GM13977 (cell line): ENCODE measurements at regions not wholly inside any gene's neighbourhood (a gene's known extent, or its start where the extent isn't known, plus 50 kb on each side); places are given as distances from the start of the nearest gene placed in this dataset.
"Not testable (repeated sequence)": the region's sequence is repeated elsewhere in the genome, so short reads cannot be mapped to it uniquely, and the experiment has no call there.

Source experiments
- DNase-seq: peaks from one replicate; pipeline ENCODE4 v3.0.0; 2012; ENCODE audit warnings: low spot score
- in situ Hi-C: fragments of 300-500 bp; cut with MboI; formaldehyde crosslinking; loops from one replicate; pipeline ENCODE4 v1.12.0; 2022; ENCODE audit warnings: low sequenced_read_pairs, low pct_unique_long_range_greater_than_20kb, mixed read lengths, inconsistent platforms; ENCODE audit not compliant: unreplicated experiment
- TF ChIP-seq, protein P1 (sequence below): IDR thresholded peaks from 2 replicates; pipeline ENCODE4 v1.5.1; 2012; ENCODE audit warnings: mild to moderate bottlenecking, control low read depth; ENCODE audit not compliant: insufficient read depth; ENCODE audit errors: extremely low read depth, missing control alignments

DNA sequence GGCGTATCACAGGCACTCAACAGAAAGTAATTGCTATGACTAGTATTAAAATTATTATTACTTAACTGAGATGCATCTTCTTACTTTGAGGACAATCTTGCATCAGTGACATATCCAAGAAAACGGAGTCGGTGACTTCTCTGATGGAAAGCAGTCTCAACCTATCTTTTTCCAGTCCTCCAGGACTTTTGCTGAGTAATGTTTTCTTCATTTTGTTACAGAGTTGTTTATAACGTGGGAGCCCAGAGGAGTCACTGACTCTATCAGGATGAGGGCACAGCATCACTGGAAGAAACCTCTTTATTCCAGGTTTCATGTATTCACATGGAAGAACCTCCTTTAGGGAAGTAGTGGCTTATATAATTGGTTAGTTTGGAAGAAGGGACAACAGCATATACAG is 51.5 kb upstream of the MELK start:
- TF ChIP-seq, protein P1, sequence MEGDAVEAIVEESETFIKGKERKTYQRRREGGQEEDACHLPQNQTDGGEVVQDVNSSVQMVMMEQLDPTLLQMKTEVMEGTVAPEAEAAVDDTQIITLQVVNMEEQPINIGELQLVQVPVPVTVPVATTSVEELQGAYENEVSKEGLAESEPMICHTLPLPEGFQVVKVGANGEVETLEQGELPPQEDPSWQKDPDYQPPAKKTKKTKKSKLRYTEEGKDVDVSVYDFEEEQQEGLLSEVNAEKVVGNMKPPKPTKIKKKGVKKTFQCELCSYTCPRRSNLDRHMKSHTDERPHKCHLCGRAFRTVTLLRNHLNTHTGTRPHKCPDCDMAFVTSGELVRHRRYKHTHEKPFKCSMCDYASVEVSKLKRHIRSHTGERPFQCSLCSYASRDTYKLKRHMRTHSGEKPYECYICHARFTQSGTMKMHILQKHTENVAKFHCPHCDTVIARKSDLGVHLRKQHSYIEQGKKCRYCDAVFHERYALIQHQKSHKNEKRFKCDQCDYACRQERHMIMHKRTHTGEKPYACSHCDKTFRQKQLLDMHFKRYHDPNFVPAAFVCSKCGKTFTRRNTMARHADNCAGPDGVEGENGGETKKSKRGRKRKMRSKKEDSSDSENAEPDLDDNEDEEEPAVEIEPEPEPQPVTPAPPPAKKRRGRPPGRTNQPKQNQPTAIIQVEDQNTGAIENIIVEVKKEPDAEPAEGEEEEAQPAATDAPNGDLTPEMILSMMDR = no peak
- in situ Hi-C loops = no loop called here
- DNase-seq = no peak

DNA sequence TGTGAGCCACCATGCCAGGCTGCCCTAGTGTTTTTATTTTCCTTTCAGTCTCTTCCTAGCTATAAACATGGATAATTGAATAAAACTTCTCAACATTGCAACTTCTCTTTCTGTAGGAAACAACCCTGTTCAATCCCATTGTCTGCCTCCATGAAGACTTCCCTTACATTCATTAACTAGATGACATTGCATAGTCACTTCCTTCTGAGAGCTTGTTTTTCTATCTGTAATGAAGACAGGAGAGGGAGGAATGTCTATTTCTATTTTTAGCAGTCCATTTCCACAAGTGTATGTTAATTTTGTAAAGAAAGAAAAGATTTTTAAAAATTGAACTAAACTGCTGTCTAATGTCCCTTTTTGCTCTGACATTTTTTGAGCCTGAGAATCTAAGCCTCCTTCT is 55.6 kb upstream of the MELK start:
- in situ Hi-C loops = no loop called here
- DNase-seq = no peak
- TF ChIP-seq, protein P1 = no peak

DNA sequence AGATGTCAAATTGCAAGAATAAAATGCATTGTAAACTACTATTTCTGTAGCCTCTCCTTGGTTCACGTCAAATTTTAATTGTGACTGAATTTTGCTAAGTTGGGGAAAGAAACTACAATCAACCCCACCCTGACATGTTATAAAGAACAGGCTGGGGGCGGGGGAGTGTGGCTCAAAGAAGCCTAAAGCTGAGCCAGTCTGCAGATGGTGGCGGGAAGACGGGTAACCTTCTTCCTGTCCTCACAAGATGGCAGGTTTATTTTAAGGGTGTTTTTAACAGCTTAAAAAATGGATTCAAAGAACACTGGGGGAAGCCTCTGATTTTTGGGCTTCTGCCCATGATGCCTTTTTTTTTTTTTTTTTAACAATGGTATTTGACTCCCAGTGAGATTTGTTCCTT is 68.5 kb upstream of the MELK start:
- TF ChIP-seq, protein P1 = no peak
- DNase-seq = no peak
- in situ Hi-C loops = no loop called here

DNA sequence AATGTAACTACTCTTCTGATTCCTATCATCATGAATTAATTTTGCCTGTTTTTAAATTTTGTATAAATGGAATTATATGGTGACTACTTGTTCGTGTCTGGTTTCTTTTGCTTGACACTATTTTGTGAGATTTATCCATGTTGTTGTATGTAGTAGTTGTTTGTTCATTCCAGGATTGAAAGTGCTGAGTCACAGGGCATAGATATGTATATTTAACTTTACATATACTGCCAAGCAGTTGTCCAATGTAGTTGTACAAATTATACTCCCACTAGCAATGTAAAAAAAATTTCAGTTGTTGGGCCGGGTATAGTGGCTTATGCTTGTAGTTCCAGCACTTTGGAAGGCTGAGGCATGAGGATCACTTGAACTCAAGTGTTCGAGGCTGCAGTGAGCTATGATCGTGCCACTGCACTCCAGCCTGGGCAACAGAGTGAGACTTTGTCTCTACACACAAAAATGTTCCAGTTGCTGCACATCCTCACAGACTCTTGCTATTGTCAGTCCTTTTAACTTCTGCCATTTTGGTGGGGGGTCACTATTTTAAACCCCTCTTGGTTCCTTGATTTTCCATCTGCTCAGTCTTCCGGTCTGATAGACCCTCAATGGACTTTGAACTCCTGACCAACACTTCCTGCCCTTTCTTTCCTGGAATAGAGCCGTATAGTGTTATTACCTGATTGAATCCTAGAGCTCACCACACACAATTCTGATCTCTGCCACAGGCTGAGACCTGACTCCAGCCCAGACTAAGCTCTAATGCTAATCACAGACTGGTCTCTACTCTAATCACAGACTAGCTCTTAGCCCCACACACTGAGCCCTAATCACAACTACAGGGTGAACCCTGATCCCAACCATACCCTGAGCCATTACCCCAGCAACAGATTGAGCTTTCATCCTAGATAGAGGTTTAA is 69.3 kb upstream of the MELK start:
- TF ChIP-seq, protein P1 = no peak
- no peak for DNase-seq
- in situ Hi-C loops = no loop called here

DNA sequence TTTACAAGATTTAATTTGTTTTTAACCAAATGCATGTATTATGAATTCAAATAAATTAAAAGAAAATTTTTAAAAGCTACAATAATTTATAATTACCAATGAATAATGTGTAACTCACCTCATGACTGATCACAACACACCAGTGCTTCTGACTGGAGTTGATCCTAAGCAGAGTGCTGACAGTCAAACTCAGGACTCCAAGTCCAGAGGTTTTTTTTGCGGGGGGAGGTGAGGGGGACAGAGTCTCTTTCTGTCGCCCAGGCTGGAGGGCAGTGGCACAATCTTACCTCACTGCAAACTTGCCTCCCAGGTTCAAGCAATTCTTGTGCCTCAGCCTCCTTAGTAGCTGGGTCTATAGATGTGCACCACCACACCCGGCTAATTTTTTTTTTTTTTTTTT is 71.0 kb upstream of the MELK start:
- in situ Hi-C loops = no loop called here
- no peak for DNase-seq
- TF ChIP-seq, protein P1 = no peak

DNA sequence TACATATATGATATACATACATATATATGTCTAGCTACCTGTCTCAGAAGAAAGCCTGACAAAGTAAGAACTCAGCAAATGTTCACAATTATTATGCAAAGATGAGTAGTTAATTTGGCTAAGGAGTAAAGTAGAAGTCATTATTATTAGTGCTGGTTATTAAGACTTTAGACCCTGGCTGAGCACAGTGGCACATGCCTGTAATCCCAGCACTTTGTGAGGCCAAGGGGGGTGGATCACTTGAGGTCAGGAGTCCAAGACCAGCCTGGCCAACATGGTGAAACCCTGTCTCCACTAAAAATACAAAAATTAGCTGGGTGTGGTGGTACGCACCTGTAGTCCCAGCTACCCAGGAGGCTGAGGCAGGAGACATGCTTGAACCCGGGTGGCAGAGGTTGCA is 71.8 kb upstream of the MELK start:
- DNase-seq, in situ Hi-C loops: not testable (repeated sequence)

DNA sequence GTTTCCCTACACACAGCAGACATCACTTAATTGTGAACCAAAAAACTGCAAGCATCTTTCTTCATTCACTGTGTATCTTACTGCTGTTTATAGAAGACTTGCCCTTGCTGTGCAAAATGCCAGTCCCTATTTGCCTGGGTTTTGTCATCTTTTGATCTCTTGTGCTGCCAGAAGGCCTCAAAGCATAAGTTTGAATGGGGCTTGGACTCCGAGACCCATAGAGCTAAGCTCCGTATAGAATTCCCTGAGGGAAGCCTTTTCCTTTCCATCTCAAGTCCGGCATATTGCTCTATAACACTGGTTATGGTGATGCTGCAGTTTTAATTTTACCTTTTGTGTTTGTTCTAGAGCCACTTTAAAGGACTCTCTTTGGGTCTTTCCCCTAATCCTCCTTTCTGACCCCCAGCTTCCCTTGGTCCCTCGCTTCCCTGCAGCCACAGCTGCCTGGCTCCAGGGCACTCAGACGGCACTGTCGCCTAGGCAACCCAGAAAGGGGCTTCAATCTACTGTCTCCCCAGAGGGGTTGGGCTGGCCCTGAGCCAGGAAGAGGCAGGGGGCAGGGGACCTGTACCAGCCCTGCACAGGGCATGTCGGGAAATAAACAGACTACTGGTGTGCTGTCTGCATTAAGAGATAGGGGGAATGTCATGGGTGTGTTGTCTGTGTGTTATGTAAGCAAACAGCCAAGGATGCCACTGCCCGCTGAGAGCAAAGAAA is 73.4 kb upstream of the MELK start:
- TF ChIP-seq, protein P1 = no peak
- in situ Hi-C loops = no loop called here
- no peak for DNase-seq

DNA sequence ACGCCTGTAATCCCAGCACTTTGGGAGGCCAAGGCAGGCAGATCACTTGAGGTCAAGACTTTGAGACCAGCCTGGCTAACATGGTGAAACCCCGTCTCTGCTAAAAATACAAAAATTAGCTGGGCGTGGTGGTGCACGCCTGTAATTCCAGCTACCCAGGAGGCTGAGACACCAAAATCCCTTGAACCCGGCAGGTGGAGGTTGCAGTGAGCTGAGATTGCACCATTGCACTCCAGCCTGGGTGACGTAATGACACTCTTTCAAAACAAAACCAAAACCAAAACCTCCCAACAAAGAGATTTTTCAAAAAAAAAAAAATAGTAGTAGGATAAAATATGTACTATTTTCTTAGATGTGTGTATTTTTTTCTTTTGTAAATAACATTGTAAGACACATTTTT is 79.1 kb upstream of the MELK start:
- DNase-seq, in situ Hi-C loops: not testable (repeated sequence)
